Left renal cortex interstitium (tissue), 4 donors: ENCODE measurements at regions not wholly inside any gene's neighbourhood (a gene's known extent, or its start where the extent isn't known, plus 50 kb on each side); places are given as distances from the start of the nearest gene placed in this dataset.

Source experiments
- DNase-seq, 4 donors: peaks; one replicate each; pipeline ENCODE4 v3.0.0-alpha.2; 2013; ENCODE audit warnings: low read depth in 4 of 4, low spot score in 2 of 4, missing footprints in 1 of 4

DNA sequence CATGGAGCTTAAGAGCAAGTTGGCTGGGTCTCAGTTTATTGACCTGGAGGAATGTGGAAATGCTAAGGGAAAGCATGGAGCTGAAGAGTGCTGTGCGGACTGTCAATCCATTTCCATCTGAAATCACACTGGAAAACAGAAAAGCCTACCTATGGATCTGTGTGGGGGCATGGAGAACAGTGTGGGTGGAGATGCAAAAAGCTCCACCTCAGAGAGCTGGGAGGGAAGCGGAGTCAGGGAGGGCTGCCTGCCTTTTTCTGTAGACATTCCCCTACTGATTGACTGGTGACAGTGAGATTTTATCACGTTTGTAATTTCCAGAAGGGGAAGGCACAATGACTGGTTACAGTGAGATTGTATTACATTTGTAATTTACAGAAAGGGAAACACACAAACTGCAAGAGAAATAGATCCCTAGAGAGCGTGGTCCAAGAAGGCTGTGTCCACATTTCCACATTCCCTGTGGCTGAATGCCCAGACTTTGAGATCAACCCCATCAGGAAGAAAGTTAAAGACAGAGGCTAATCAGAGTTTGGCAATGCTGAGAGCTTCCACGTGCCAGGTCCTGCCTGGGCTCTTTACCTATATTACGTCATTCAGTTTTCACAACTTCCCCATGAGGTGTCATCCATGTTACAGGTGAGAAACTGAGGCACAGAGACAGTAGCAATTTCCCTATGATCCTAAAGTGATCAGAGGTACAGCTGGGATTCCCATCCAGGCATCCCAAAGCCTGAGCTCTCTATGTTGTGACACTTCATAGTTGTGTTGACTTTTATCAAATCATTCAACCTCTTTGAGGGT is 67.7 kb upstream of the NSMCE3 start:
- no peak for DNase-seq

DNA sequence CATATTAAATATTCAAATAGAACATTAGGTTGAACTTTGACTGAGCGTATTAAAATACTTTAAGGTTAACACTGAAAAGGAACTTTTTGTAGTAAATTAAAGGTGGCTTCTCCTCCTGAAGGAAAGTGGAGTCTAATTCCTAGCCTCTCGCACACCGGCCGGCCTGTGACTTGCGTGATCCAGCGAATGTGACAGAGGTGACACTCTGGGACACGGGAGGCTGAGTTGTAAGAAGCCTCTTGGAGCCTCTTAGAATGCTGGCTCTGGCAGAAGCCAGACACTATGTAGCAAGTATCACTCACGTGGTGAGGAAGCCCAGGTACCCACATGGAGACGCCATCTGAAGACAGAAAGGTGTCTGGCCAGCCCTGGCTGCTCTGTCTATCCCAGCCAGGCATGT is 64.9 kb upstream of the NSMCE3 start:
- DNase-seq = no peak

DNA sequence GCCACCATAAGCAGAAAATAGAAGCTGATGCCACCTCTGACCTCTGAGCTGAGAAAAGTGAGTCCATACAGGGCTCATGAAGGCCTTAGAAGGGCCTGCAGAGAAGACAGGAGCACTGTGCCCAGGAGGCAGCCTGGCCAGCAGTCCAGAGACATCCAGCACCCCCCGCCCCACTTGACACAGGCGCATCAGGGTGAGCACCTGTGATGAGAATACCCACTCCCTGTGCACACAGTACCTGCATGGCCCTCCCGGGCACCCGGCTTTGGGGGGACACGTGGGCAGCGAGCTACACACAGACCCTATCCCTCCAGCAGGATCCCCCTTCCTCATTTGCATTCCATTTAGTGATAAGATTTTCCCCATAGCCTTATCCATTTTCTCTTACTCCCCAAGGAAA is 63.6 kb upstream of the NSMCE3 start:
- no peak for DNase-seq

DNA sequence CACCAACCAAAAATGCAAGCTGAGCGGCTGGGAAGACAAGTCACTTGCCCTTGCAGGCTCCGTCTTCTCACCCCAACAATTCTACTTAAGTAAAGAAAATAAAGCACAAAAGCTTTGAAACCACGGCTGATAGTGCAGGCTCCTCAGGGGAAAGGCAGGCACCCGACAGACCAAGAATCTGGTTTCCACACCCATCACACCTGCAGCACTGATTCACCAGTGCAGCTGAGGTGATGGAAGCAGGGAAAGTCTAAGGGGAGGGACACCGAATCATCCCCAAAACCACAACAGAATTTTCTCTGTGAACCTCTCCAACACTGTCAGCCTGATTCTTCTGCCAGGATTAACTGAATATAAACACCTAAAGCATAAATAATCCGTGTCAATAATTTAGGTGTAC is 62.0 kb upstream of the NSMCE3 start:
- no peak for DNase-seq

DNA sequence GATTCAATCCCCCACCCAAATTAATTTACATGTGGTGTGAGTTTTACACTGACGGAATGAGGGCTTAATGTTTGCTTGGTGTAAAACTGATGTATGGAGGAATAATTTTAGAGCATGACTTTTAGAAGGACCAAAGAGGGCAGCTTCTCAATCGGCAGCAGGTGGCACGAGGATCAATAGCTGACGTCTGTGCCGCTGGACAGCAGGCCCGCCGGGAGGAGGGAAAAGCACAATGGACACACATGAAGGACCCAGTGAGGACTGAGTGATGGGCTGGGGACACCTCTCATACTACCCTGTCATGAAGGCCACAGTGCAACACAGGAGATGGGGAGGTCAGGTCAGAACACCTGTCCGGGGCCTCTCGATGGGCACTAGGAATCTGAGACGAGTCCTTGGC is 61.4 kb upstream of the NSMCE3 start:
- no peak for DNase-seq

DNA sequence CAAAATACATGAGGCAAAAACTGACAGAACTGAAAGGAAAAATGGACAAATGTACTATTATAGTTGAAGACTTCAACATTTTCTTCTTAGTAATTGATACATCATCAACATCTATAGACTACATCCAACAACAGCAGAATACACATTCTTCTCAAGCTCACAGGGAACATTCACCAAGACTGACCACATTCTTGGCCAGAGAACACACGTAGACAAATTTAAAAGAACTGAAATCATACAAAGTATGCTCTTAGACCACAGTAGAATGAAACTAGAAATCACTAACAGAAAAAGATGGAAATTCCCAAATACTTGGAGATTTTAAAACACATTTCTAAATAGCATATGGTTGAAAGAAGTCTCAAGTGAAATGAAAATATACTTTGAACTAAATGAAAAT is 55.1 kb upstream of the NSMCE3 start:
- no peak for DNase-seq

DNA sequence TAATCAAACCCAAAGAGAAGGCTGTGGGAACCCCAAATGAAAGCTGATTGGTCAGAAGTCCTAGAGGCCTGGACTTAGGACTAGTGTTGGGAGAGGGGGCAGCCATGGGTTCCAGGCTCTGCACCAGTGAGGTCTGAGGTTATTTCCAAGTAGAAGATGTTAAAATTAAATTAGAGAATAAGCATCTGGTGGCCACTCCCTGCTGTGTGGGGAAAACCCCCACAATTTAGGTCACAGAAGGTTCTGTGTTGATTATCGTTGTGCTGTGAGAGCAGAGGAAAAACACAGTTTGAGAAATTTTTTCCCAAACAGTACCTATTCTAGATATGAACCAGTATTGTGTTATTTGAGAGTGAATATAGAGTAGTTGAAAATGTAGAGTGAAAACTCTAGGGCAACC is 53.9 kb upstream of the NSMCE3 start:
- no peak for DNase-seq

DNA sequence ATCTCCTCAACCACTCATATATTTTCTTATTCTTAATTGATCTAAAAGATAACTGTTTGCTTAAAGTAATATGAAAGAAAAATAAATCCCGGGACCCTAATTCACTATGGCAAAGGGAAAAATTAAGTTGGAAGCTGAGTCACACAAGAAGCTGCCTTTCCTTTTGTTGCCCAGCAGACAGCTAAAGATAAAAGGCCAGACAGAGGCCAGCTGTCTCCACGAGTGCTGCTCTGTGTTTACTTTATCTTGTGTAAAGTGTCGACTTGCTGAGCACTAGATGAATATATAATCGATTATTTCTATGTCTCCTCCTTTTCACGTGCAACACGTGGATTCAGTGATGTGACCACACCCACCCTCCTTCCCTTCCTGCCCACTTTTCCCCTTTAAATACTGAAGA is 52.8 kb upstream of the NSMCE3 start:
- DNase-seq = no peak

DNA sequence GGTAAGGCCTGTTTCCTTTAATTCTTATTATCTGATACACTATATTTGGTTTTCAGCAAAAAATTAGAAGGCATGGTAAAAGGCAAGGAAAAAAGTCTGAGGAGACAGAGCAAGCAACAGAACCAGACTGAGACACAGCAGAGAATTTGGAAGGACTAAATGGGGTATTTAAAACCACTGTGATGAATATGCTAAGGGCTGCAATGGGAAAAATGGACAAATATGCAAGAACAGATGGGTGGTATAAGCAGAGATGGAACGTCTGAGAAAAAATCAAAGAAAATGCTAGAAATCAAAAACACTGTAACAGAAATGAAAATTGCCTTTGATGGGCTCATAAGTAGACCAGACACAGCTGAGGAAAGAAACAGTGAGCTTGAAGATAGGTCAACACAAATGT is 50.8 kb upstream of the NSMCE3 start:
- no peak for DNase-seq

DNA sequence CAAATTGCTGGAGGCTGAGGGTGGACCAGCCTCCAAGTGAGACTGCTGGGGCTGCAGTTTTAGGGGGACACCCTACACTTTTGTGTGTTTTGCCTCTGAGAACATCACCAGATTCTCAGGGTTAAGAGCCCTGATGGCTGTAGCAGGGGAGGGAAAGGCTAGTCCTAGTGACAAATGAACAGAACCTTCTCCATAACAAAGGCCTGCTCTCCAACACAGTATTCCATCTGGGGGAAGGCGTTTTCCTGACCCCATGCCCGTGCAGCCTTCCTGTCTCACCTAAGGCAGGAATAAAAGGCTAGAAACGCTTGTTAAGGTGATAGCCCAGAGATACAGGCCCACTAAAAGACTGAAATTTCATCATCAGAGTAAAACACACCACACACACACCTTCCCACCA is 50.2 kb upstream of the NSMCE3 start:
- no peak for DNase-seq
